BLaER1 (cell line): ENCODE measurements at regions not wholly inside any gene's neighbourhood (a gene's known extent, or its start where the extent isn't known, plus 50 kb on each side); places are given as distances from the start of the nearest gene placed in this dataset.
A peak's percentile ranks its signal among the peaks of the same experiment; 100 is the strongest.

Source experiments
- H3K27ac ChIP-seq: shearing (Covaris generic); formaldehyde crosslinking; 2 replicates; pipeline ENCODE4 v1.8.1; 2022
- H3K27me3 ChIP-seq: shearing (Covaris generic); formaldehyde crosslinking; 2 replicates; pipeline ENCODE4 v1.8.1; 2022
- H3K36me3 ChIP-seq: shearing (Covaris generic); formaldehyde crosslinking; 2 replicates; pipeline ENCODE4 v1.8.1; 2022
- H3K4me1 ChIP-seq: shearing (Covaris generic); formaldehyde crosslinking; 2 replicates; pipeline ENCODE4 v1.8.1; 2022
- H3K4me2 ChIP-seq: shearing (Covaris generic); formaldehyde crosslinking; 2 replicates; pipeline ENCODE4 v1.8.1; 2022
- H3K4me3 ChIP-seq: shearing (Covaris generic); formaldehyde crosslinking; 2 replicates; pipeline ENCODE4 v1.8.1; 2022
- H3K9ac ChIP-seq: shearing (Covaris generic); formaldehyde crosslinking; 2 replicates; pipeline ENCODE4 v1.8.1; 2022
- H3K9me3 ChIP-seq: shearing (Covaris generic); formaldehyde crosslinking; 2 replicates; pipeline ENCODE4 v1.8.1; 2022
- H4K20me1 ChIP-seq: shearing (Covaris generic); formaldehyde crosslinking; 2 replicates; pipeline ENCODE4 v1.8.1; 2022
- Cebpa-rat ChIP-seq: shearing (Covaris generic); IDR thresholded peaks from 2 replicates; pipeline ENCODE4 v1.8.1; 2022

DNA sequence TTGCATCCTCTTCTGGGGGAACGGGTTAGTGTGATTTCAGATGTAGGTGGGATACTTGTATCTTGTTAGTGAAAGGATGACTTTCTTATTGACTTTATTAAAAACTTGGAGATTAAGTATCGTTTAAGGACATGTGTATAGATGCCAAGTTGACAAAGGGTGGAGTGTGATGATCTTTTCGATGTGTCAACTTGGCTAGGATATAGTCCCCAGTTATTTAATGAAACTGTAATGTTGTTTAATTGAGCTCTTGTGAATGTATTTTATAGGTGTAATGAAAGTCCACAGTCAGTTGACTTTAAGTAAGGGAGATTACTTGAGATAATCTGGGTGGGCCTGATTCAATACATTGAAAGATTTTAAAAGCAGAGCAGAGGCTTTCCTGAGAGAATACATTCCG lies 127.0 kb downstream of the AASDH start:
- Histone ChIP-seq H3K4me1 (peaks cover 15% of the 10 kb centered on the region), H3K9me3 (peaks cover 25% of the 10 kb centered on the region), H3K4me3 (no peak overlapping the region), H3K27me3 (no peaks in the 10 kb centered on the region), H3K27ac (no peak overlapping the region), H3K36me3 (peaks cover 31% of the 10 kb centered on the region), H3K4me2 (peak overlapping the region; percentile 59; the same call in 1 of the 2 replicates), H4K20me1 (no peaks in the 10 kb centered on the region), H3K9ac (no peak overlapping the region)
- no peak for TF ChIP-seq Cebpa-rat

DNA sequence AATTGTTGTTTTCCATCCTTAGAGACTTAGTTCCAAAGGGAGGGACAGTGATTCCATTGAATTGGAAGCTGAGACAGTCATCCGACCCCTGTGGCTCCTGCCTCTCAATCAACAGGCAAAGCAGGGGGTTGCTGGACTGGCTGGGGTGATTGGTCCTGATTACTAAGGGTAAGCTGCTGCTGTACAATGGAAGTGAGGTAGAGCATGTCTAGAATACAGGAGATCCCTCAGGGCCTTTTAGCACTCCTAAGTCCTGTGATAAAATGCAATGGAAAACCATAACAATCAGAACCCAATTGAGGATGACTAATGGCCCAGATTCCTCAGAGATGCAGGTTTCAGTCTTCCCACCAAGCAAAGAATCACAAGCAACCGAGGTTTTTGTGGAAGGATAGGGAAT lies 127.6 kb downstream of the AASDH start:
- H3K27ac ChIP-seq, result no peak overlapping the region

DNA sequence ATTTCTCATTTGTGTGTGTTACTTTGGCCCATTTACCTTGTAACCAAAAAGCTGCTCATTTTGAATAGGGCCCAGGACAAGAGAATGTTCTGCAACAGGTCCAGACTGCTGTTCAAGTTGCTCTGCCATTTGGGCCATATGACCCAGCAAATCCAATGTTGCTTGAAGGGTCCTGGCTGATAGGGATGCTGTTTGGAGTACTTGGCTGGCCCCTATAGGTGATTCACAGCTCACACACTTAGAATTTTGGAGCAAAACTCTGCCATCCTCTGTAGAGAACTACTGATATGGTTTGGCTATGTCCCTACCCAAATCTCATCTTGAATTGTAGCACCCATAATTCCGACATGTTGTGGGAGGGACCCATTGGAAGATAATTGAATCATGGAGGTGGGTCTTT lies 131.5 kb downstream of the AASDH start:
- H3K4me1 ChIP-seq, result peaks cover 4% of the 10 kb centered on the region
- no peak overlapping the region for H3K4me2 ChIP-seq
- TF ChIP-seq Cebpa-rat, result no peak
- H3K27me3 ChIP-seq, result no peaks in the 10 kb centered on the region
- H3K9ac ChIP-seq, result no peak overlapping the region
- no peak overlapping the region for H3K4me3 ChIP-seq
- no peak overlapping the region for H3K27ac ChIP-seq
- peaks cover 6% of the 10 kb centered on the region; the same call in 1 of the 2 replicates for H3K9me3 ChIP-seq
- H4K20me1 ChIP-seq, result no peaks in the 10 kb centered on the region
- peaks cover 14% of the 10 kb centered on the region; the same call in 1 of the 2 replicates for H3K36me3 ChIP-seq

More for the DNA sequence above, 127.6 kb downstream of the AASDH start:
- Histone ChIP-seq H3K27me3 (no peaks in the 10 kb centered on the region), H4K20me1 (no peaks in the 10 kb centered on the region), H3K9ac (no peak overlapping the region), H3K4me3 (no peak overlapping the region), H3K4me2 (no peak overlapping the region), H3K9me3 (peaks cover 25% of the 10 kb centered on the region), H3K4me1 (peaks cover 15% of the 10 kb centered on the region), H3K36me3 (peaks cover 31% of the 10 kb centered on the region)
- TF ChIP-seq Cebpa-rat, result no peak

- no peaks in the 10 kb centered on the region for H4K20me1 ChIP-seq
- no peak overlapping the region for H3K4me3 ChIP-seq
- H3K4me2 ChIP-seq, result no peak overlapping the region
- H3K9me3 ChIP-seq, result peaks cover 6% of the 10 kb centered on the region; the same call in 1 of the 2 replicates
- H3K36me3 ChIP-seq, result peaks cover 14% of the 10 kb centered on the region; the same call in 1 of the 2 replicates
- H3K9ac ChIP-seq, result no peak overlapping the region
- no peak for TF ChIP-seq Cebpa-rat
- no peaks in the 10 kb centered on the region for H3K27me3 ChIP-seq
- no peak overlapping the region for H3K27ac ChIP-seq
- no peaks in the 10 kb centered on the region for H3K4me1 ChIP-seq
Observed at GRCh38 chr4:56253666-56254305, 133.5 kb downstream of the AASDH start.

DNA sequence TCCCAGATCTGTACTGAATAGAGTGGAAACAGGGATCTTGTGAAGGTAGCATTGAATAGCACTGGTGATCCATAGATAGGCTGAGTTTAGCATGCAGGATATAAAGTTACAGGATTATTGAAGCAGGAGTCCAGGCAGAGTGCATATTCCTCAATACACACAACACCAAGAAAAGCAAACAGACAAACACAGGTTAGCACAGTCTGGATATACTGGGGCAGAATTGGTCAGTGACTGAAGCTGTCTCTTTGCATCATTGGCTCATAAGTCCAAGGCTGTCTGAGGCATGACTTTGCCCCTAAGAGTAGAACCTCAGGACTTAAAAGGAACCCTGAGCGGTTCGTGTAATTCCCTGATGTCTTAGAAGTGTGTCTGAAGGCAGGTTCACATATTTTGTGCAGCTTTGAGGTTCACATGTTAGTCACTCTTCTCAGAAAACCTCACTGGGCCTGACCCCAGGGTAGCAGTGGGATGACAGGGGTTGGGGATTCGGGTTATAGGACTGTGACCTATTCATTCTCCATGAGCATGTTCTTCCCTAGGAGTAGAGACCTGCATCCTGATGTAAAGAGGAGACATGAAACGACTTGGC lies 134.6 kb downstream of the AASDH start:
- Histone ChIP-seq H3K36me3 (peaks cover 14% of the 10 kb centered on the region; the same call in 1 of the 2 replicates), H3K4me2 (no peak overlapping the region), H3K4me1 (no peaks in the 10 kb centered on the region), H3K9ac (no peak overlapping the region), H3K9me3 (peaks cover 6% of the 10 kb centered on the region; the same call in 1 of the 2 replicates), H3K27ac (no peak overlapping the region), H3K27me3 (no peaks in the 10 kb centered on the region), H4K20me1 (no peaks in the 10 kb centered on the region), H3K4me3 (no peak overlapping the region)
- no peak for TF ChIP-seq Cebpa-rat

DNA sequence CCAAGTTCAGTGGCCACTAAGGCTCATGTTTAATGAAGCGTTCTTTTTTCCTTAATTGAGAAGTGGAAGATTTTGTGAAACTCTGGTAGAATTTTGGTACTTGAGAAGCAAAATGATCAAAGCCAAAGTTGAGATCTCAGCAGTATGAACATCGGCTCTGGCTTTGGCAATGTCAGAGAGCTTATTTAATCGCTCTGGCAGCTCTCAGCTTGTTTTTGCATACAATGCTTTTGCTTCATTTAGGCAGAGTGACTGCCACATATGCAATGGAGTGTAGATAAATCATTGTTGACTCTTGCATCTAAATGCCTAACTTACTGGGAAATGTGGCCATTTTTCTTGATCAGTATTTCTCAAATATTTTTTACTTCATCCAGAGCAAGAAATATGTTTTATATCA lies 135.7 kb downstream of the AASDH start:
- Histone ChIP-seq H4K20me1 (no peaks in the 10 kb centered on the region), H3K4me2 (no peak overlapping the region), H3K36me3 (peaks cover 22% of the 10 kb centered on the region; the same call in 1 of the 2 replicates), H3K4me3 (no peak overlapping the region), H3K4me1 (no peaks in the 10 kb centered on the region), H3K9me3 (peaks cover 6% of the 10 kb centered on the region; the same call in 1 of the 2 replicates), H3K27me3 (no peaks in the 10 kb centered on the region), H3K9ac (no peak overlapping the region), H3K27ac (no peak overlapping the region)
- no peak for TF ChIP-seq Cebpa-rat

GRCh38 chr4:56250776-56251175 lies 136.5 kb downstream of the AASDH start:
- no peaks in the 10 kb centered on the region for H4K20me1 ChIP-seq
- no peak overlapping the region for H3K4me3 ChIP-seq
- H3K9ac ChIP-seq, result no peak overlapping the region
- H3K4me1 ChIP-seq, result no peaks in the 10 kb centered on the region
- H3K27ac ChIP-seq, result no peak overlapping the region
- H3K9me3 ChIP-seq, result peaks cover 1% of the 10 kb centered on the region; the same call in 1 of the 2 replicates
- TF ChIP-seq Cebpa-rat, result no peak
- no peak overlapping the region for H3K4me2 ChIP-seq
- no peaks in the 10 kb centered on the region for H3K27me3 ChIP-seq
- peaks cover 16% of the 10 kb centered on the region; the same call in 1 of the 2 replicates for H3K36me3 ChIP-seq

DNA sequence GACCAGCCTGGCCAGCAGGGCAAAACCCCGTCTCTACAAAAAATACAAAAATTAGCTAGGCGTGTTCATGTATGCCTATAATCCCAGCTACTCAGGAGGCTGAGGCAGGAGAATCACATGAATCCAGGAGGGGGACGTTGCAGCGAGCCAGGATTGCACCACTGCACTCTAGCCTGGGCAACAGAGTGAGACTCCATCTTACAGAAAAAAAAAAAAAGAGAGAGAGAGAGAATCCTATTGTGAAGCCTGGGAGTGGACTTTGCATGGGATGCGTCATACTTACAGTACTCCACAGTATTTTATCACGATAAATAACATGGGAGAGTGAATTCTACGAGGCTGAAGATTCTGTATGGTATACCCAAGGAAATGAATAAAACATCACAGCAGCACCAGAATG lies 139.6 kb downstream of the AASDH start:
- H3K4me3 ChIP-seq, result no peak overlapping the region
- no peak for TF ChIP-seq Cebpa-rat
- no peak overlapping the region for H3K9ac ChIP-seq
- no peaks in the 10 kb centered on the region for H4K20me1 ChIP-seq
- no peaks in the 10 kb centered on the region for H3K4me1 ChIP-seq
- H3K36me3 ChIP-seq, result 0 out of 2 replicates have a peak, but pooled peaks cover 7% of the 10 kb centered on the region
- no peak overlapping the region for H3K4me2 ChIP-seq
- no peak overlapping the region for H3K27ac ChIP-seq
- H3K27me3 ChIP-seq, result no peaks in the 10 kb centered on the region
- no peaks in the 10 kb centered on the region for H3K9me3 ChIP-seq

- Histone ChIP-seq H3K27ac (no peak overlapping the region), H3K4me2 (no peak overlapping the region), H3K4me1 (no peaks in the 10 kb centered on the region), H3K9me3 (no peaks in the 10 kb centered on the region), H3K4me3 (no peak overlapping the region), H3K9ac (no peak overlapping the region), H3K27me3 (no peaks in the 10 kb centered on the region), H3K36me3 (0 out of 2 replicates have a peak, but pooled peaks cover 7% of the 10 kb centered on the region), H4K20me1 (no peaks in the 10 kb centered on the region)
- no peak for TF ChIP-seq Cebpa-rat
Observed at GRCh38 chr4:56246233-56246610, 141.1 kb downstream of the AASDH start.

GRCh38 chr4:56245547-56246232 lies 141.6 kb downstream of the AASDH start:
- no peak for TF ChIP-seq Cebpa-rat
- no peak overlapping the region for H3K4me2 ChIP-seq
- H3K36me3 ChIP-seq, result 0 out of 2 replicates have a peak, but pooled peaks cover 7% of the 10 kb centered on the region
- no peak overlapping the region for H3K27ac ChIP-seq
- H3K27me3 ChIP-seq, result no peaks in the 10 kb centered on the region
- H3K9me3 ChIP-seq, result no peaks in the 10 kb centered on the region
- no peak overlapping the region for H3K9ac ChIP-seq
- H4K20me1 ChIP-seq, result no peaks in the 10 kb centered on the region
- H3K4me1 ChIP-seq, result no peaks in the 10 kb centered on the region
- H3K4me3 ChIP-seq, result no peak overlapping the region
